GM12872 (cell line): ENCODE measurements at regions not wholly inside any gene's neighbourhood (a gene's known extent, or its start where the extent isn't known, plus 50 kb on each side); places are given as distances from the start of the nearest gene placed in this dataset.
A peak's percentile ranks its signal among the peaks of the same experiment; 100 is the strongest.

ENCODE experiments used
- TF ChIP-seq, protein P1 (sequence below): IDR thresholded peaks from 3 replicates; pipeline ENCODE4 v1.5.1; 2011; ENCODE audit warnings: low read depth, mild to moderate bottlenecking, low read length, moderate library complexity; ENCODE audit not compliant: insufficient read depth

DNA sequence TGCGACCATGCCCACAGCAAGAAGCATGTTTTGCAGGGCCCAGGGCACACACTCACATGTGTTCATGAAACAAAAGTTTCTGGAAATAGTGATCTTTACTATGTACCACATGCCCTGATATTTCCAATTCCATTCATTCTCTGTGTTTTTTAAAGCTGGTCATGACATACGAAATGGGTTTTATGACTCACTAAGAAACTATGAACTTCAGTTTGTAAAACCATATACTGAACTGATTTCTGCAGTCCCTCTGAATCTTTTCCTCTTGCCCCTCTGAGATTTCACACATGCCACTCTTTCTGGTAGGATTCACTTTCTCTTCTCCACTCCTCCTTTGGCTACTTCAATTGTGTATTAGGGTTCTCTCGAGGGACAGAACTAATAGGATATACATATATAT is 416.1 kb upstream of the TRPC7 start:
- TF ChIP-seq, protein P1, sequence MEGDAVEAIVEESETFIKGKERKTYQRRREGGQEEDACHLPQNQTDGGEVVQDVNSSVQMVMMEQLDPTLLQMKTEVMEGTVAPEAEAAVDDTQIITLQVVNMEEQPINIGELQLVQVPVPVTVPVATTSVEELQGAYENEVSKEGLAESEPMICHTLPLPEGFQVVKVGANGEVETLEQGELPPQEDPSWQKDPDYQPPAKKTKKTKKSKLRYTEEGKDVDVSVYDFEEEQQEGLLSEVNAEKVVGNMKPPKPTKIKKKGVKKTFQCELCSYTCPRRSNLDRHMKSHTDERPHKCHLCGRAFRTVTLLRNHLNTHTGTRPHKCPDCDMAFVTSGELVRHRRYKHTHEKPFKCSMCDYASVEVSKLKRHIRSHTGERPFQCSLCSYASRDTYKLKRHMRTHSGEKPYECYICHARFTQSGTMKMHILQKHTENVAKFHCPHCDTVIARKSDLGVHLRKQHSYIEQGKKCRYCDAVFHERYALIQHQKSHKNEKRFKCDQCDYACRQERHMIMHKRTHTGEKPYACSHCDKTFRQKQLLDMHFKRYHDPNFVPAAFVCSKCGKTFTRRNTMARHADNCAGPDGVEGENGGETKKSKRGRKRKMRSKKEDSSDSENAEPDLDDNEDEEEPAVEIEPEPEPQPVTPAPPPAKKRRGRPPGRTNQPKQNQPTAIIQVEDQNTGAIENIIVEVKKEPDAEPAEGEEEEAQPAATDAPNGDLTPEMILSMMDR: no peak

DNA sequence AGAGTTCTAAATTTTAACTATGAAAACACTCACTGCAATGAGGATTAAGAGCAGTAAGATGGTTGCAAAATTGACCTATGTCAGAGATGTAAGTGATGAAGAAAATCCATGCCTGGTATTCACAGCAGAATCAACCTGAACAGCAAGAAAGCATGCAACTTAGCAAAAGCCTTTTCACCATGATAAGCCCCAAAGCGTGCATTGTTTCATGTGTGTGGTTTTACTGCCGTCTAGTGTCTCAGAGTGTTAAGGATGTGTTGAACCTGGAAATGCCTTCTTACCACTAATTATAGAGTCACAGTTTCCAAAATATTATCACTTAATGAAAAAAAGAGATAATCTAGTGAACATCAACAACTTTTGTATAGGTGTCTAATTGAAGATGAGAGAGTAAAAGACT is 415.2 kb upstream of the TRPC7 start:
- TF ChIP-seq, protein P1: no peak

DNA sequence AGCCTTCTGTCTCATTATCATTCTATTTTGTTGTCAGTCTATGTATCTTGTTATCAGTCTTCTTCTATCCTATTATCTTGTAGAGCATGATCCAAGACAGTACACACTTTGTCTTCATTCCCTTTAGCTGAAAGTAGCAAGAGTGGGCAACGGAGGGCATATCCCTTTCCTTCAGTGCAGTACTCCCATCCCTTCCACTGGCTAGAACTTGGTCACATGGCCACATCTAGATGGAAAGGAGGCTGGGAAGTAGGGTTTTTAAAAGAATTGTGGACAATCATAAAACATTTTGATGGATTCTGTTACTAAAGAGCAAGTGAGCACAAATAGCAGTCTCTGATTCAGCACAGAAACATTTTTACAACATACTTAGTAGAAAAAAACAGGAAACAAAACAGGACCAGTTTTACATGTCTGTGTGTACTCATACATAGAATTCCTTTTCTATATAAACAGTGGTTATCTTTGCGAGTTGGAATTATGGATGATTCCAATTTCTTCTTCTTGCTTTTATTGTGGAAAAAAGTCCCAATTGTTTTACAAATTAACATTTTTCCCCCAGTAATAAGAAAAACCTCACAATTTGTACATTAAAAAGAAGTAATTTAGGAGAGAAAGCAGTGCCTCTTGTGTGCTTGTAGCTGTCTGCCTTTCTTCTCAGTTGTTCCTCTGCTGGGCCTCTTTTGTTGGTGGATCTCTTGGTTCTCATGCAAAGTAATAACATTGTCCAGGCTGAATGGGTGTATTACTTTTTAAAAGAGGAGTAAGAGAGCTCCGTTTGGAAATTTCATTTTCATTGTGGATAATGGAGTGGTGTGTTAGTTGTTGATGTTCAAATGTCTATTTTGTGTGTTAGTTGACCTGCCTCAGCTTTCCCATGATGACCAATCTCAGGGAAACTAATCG is 410.9 kb upstream of the TRPC7 start:
- TF ChIP-seq, protein P1: no peak

DNA sequence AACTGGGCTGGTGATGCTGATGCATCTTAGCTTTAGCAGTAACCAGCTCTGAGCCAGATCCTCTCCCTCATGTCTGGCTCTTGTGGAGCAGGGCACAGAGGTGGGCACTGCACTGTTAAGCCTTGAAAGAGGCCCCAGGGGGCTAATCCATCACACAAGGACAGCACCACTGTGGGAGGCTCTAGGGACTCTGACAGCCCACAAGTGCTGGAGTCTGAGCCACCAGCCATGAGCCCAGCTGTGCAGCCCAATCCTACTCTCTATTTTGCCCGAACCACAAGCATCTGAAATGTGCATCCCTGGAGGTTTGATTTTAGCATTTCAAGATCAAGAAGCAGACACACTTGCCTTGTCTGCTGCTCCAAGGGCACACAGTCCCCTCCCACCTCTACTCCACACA is 407.1 kb upstream of the TRPC7 start:
- TF ChIP-seq, protein P1: no peak

DNA sequence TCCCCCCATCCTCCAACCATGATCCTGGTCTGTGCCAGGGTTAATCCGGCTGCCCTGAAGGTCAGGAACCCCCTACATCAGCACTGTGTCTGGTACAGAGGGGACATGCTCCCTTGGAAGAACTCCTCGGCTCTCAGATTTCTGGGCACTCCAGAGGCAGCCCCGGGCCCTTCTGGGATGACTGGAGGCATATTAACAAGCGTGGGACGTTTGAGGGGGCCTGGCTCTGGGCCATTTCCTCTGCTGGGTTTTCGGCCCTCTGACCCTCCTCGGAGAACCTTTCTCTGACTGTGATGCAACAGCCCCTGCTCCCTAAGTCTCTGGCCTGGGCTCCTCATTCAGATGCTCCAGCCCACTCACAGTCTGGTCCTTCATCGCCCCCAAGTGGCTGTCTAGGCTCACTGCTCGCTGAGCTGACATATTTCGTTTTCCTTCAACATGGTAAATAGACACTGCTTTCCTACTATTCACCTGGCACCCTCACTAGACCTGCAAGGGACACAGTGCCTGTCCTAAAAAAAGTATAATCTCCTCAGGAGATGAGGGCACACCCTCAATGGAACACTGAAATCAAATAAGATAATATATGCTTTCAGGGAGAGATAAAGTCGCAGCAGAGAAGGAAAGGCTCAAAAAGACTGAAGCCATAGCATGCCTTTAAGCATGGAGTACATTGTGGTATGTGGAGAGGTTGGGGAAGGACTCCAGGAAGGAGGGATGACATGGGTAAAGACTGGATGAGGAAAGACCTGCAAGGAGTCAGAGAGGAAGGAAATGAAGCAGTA is 404.7 kb upstream of the TRPC7 start:
- TF ChIP-seq, protein P1: peak; percentile 86

GRCh38 chr5:136769093-136769492 is 403.7 kb upstream of the TRPC7 start:
- TF ChIP-seq, protein P1: no peak

- TF ChIP-seq, protein P1: no peak
Observed at GRCh38 chr5:136768457-136768856, 403.1 kb upstream of the TRPC7 start.
